HCT116 (cell line): ENCODE measurements at regions not wholly inside any gene's neighbourhood (a gene's known extent, or its start where the extent isn't known, plus 50 kb on each side); places are given as distances from the start of the nearest gene placed in this dataset.

ENCODE experiments used
- ATAC-seq: fragments of 200-7000 bp; cut with Tn5 transposase; 2 replicates; pipeline ENCODE4 v1.9.1; 2020; ENCODE audit warnings: mild to moderate bottlenecking, moderate library complexity
- BruUV-seq: library from RNA; stranded (reverse); fragments of 400-500 nt; replicated peaks from 2 replicates; lab custom pipeline; 2021; lab: Mats Ljungman, UMichigan
- CTCF ChIA-PET: fragments of 300-600 bp; sonication (Branson Sonifier 250); formaldehyde crosslinking; loops from one replicate; lab custom pipeline; 2021; ENCODE audit warnings: antibody characterized with exemption; lab: Charles Lee
- POLR2A ChIA-PET: fragments of 300-600, 350-600 bp; sonication (Branson Sonifier 250); formaldehyde crosslinking; loops from one replicate; lab custom pipeline; 2021; ENCODE audit warnings: antibody characterized with exemption; lab: Charles Lee
- RAD21 ChIA-PET, 2 experiments: fragments of 300-600 bp; sonication (Branson Sonifier 250); formaldehyde crosslinking; loops; one replicate each; lab custom pipeline; 2023; ENCODE audit warnings: low total read pairs in 2 of 2; ENCODE audit not compliant: uncharacterized antibody in 2 of 2, unreplicated experiment in 2 of 2, low non-redundant PET in 1 of 2; lab: Charles Lee
- DNase-seq: peaks from one replicate; pipeline ENCODE4 v3.0.0-alpha.2; 2010; ENCODE audit warnings: low read depth, low spot score
- H2AFZ ChIP-seq: fragments of 200-600 bp; shearing (Covaris generic), sonication (generic); 2 replicates; pipeline ENCODE4 v1.6.1; 2017; ENCODE audit warnings: low read depth, mixed run types, mixed read lengths, antibody characterized with exemption, low read length; ENCODE audit not compliant: poor library complexity, severe bottlenecking
- H3K27ac ChIP-seq: 2 replicates; pipeline ENCODE4 v1.5.1; 2012; ENCODE audit warnings: low read depth, low read length
- H3K27me3 ChIP-seq: fragments of 200-600 bp; sonication (generic); 2 replicates; pipeline ENCODE4 v1.6.1; 2016; ENCODE audit warnings: mixed run types, low read length, mixed read lengths; ENCODE audit not compliant: insufficient read depth
- H3K36me3 ChIP-seq, 2 experiments: fragments of 200-500 bp in 1 of 2; fragments of 200-600 bp in 1 of 2; sonication (Bioruptor generic) in 1 of 2; sonication (generic) in 1 of 2; 2 replicates each; pipeline versions ENCODE4 v1.5.1 to v1.6.1; 2014 to 2016; ENCODE audit warnings: low read length in 2 of 2, inconsistent platforms in 1 of 2, mixed read lengths in 1 of 2, mixed run types in 1 of 2; ENCODE audit not compliant: insufficient read depth in 2 of 2, control insufficient read depth in 1 of 2
- H3K4me1 ChIP-seq, 2 experiments: fragments of 200-600 bp in 1 of 2; sonication (generic) in 1 of 2; 2 replicates each; pipeline versions ENCODE4 v1.5.1 to v1.6.1; 2012 to 2017; ENCODE audit warnings: low read length in 2 of 2, inconsistent platforms in 1 of 2, mild to moderate bottlenecking in 1 of 2, mixed read lengths in 1 of 2, mixed run types in 1 of 2, moderate library complexity in 1 of 2; ENCODE audit not compliant: insufficient read depth in 2 of 2, control insufficient read depth in 1 of 2
- H3K4me2 ChIP-seq: fragments of 200-600 bp; sonication (generic); 2 replicates; pipeline ENCODE4 v1.6.1; 2017; ENCODE audit warnings: mixed run types, low read length, mixed read lengths
- H3K4me3 ChIP-seq, 2 experiments: fragments of 200-600 bp in 1 of 2; sonication (generic) in 1 of 2; replicated peaks in 1 of 2; 2 replicates each; pipeline ENCODE4 v1.5.1; 2011 to 2016; ENCODE audit warnings: low read length in 2 of 2, control low read depth in 1 of 2, low read depth in 1 of 2, mild to moderate bottlenecking in 1 of 2, mixed read lengths in 1 of 2, mixed run types in 1 of 2
- H3K79me2 ChIP-seq: fragments of 200-600 bp; sonication (generic); 2 replicates; pipeline ENCODE4 v1.6.1; 2017; ENCODE audit warnings: mild to moderate bottlenecking, mixed run types, low read length, moderate library complexity, mixed read lengths; ENCODE audit not compliant: insufficient read depth
- H3K9ac ChIP-seq: fragments of 200-600 bp; sonication (generic); 2 replicates; pipeline ENCODE4 v1.6.1; 2016; ENCODE audit warnings: low read length, mixed read lengths
- H3K9me2 ChIP-seq: fragments of 200-600 bp; sonication (generic), shearing (Covaris generic); 2 replicates; pipeline ENCODE4 v1.6.1; 2017; ENCODE audit warnings: mixed run types, mild to moderate bottlenecking, moderate library complexity; ENCODE audit not compliant: insufficient read depth
- H3K9me3 ChIP-seq, 2 experiments: fragments of 200-500 bp in 1 of 2; fragments of 200-600 bp in 1 of 2; sonication (Bioruptor generic) in 1 of 2; sonication (generic) in 1 of 2; 2 replicates each; pipeline ENCODE4 v1.6.1; 2014 to 2017; ENCODE audit warnings: low read length in 2 of 2, mixed read lengths in 2 of 2, inconsistent platforms in 1 of 2, low read depth in 1 of 2, mild to moderate bottlenecking in 1 of 2, mixed run types in 1 of 2, moderate library complexity in 1 of 2; ENCODE audit not compliant: control insufficient read depth in 1 of 2, insufficient read depth in 1 of 2
- H4K20me1 ChIP-seq: fragments of 200-600 bp; sonication (generic), shearing (Covaris generic); 2 replicates; pipeline ENCODE4 v1.6.1; 2017; ENCODE audit warnings: mixed run types, mild to moderate bottlenecking, moderate library complexity; ENCODE audit not compliant: insufficient read depth
- EGR1 ChIP-seq: IDR thresholded peaks from 2 replicates; pipeline ENCODE4 v1.6.1; 2012; ENCODE audit warnings: low read depth
- FOSL1 ChIP-seq: IDR thresholded peaks from 2 replicates; pipeline ENCODE4 v1.6.1; 2012; ENCODE audit warnings: low read depth
- JUND ChIP-seq: IDR thresholded peaks from 2 replicates; pipeline ENCODE4 v1.6.1; 2012
- POLR2A ChIP-seq: IDR thresholded peaks from 2 replicates; pipeline ENCODE4 v1.7.0; 2011; ENCODE audit warnings: borderline replicate concordance; ENCODE audit not compliant: insufficient read depth, insufficient read length; ENCODE audit errors: extremely low read depth
- POLR2AphosphoS5 ChIP-seq: IDR thresholded peaks from 2 replicates; pipeline ENCODE4 v1.6.1; 2011; ENCODE audit warnings: mild to moderate bottlenecking, low read depth, low read length, moderate library complexity
- SIN3A ChIP-seq: IDR thresholded peaks from 2 replicates; pipeline ENCODE4 v1.6.1; 2012; ENCODE audit warnings: low read depth
- SP1 ChIP-seq: IDR thresholded peaks from 2 replicates; pipeline ENCODE4 v1.6.1; 2012; ENCODE audit warnings: low read depth
- TCF7L2 ChIP-seq: IDR thresholded peaks from 2 replicates; pipeline ENCODE4 v1.7.0; 2011; ENCODE audit warnings: borderline replicate concordance, inconsistent platforms; ENCODE audit not compliant: insufficient read depth, insufficient read length; ENCODE audit errors: extremely low read depth
- YY1 ChIP-seq: IDR thresholded peaks from 2 replicates; pipeline ENCODE4 v1.6.1; 2011; ENCODE audit warnings: low read length, low read depth, moderate library complexity, mild to moderate bottlenecking; ENCODE audit not compliant: insufficient replicate concordance; ENCODE audit errors: extremely low read depth
- ZFX ChIP-seq: fragments of 450-650 bp; IDR thresholded peaks from 2 replicates; pipeline ENCODE4 v1.6.1; 2017
- intact Hi-C: fragments of 100-400 bp; cut with micrococcal nuclease; formaldehyde crosslinking; loops from 2 replicates; pipeline ENCODE4 v1.10.0; 2022
- TF ChIP-seq, protein P1 (sequence below): IDR thresholded peaks from 2 replicates; pipeline ENCODE4 v1.6.1; 2011; ENCODE audit warnings: mild to moderate bottlenecking, low read length, moderate library complexity; ENCODE audit not compliant: insufficient replicate concordance; ENCODE audit errors: extremely low read depth
- TF ChIP-seq, protein P2 (sequence below): IDR thresholded peaks from 2 replicates; pipeline ENCODE4 v1.6.1; 2012
- TF ChIP-seq, protein P3 (sequence below), 3 experiments: fragments of 200-600 bp in 1 of 3; sonication (generic) in 1 of 3; IDR thresholded peaks in 2 of 3; conservative IDR thresholded peaks in 1 of 3; 2 replicates each; pipeline ENCODE4 v1.5.1; 2012 to 2017; ENCODE audit warnings: low read depth in 2 of 3, low read length in 2 of 3, antibody characterized with exemption in 1 of 3, borderline replicate concordance in 1 of 3, control low read depth in 1 of 3, mild to moderate bottlenecking in 1 of 3, mixed read lengths in 1 of 3, mixed run types in 1 of 3, moderate library complexity in 1 of 3; ENCODE audit not compliant: insufficient read depth in 1 of 3

DNA sequence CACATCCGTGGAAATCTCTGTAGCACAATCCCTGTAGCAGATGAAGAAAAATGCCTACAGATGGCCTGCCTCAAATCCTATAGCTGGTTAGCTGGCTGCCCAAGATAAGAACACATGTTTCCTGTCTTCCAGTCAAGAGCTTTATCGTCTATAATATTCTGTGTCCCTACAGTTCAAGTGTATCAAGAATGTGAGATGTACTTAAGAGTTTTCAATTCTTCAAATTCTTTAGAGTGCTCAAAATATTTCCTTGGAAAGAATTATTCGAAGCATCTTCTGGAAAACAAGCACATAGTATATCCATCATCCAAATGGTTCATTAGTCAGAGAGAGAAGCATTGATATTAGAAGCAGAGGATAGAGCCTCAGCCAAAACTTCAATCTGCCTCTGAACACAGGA, 239.8 kb downstream of the COG6 start:
- H2AFZ ChIP-seq = no peak overlapping the region
- ATAC-seq = no peak
- H3K4me1 ChIP-seq = no peaks in the 10 kb centered on the region
- H3K36me3 ChIP-seq = no peaks in the 10 kb centered on the region
- no peaks in the 10 kb centered on the region for H4K20me1 ChIP-seq
- no peak overlapping the region for H3K27ac ChIP-seq
- H3K9me3 ChIP-seq = no peaks in the 10 kb centered on the region
- intact Hi-C loops = no loop called here
- ChIA-PET RAD21 (no interaction called here), CTCF (no interaction called here), POLR2A (no interaction called here)
- no peaks in the 10 kb centered on the region for H3K9me2 ChIP-seq
- no peaks in the 10 kb centered on the region for H3K79me2 ChIP-seq
- no peak for DNase-seq
- H3K4me2 ChIP-seq = no peak overlapping the region
- H3K4me3 ChIP-seq = no peak overlapping the region
- no peak overlapping the region for H3K9ac ChIP-seq
- no TSS peak for BruUV-seq
- no peaks in the 10 kb centered on the region for H3K27me3 ChIP-seq
- TF ChIP-seq POLR2AphosphoS5 = no peak
- no peak for TF ChIP-seq ZFX

DNA sequence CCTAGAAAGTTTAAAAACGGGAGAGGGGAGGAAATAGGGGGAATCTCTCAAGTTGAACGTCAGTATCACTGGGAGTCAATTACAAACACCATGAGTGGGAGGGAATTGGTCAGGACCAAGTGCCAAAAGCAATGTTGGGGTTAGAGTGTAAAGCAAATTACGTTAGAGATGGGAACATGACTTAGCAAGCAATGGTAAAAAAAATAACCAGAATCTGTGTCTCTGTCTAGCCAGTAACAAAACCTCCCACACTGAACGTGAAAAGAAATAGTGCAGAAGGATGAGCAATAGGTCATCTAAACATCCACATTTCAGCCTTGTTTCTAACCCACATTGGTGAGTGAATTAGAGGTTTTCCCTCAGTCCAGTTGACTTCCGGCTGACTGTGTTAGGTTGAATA, 242.2 kb downstream of the COG6 start:
- ChIA-PET RAD21 (no interaction called here), POLR2A (no interaction called here)
- TF ChIP-seq, protein P1, sequence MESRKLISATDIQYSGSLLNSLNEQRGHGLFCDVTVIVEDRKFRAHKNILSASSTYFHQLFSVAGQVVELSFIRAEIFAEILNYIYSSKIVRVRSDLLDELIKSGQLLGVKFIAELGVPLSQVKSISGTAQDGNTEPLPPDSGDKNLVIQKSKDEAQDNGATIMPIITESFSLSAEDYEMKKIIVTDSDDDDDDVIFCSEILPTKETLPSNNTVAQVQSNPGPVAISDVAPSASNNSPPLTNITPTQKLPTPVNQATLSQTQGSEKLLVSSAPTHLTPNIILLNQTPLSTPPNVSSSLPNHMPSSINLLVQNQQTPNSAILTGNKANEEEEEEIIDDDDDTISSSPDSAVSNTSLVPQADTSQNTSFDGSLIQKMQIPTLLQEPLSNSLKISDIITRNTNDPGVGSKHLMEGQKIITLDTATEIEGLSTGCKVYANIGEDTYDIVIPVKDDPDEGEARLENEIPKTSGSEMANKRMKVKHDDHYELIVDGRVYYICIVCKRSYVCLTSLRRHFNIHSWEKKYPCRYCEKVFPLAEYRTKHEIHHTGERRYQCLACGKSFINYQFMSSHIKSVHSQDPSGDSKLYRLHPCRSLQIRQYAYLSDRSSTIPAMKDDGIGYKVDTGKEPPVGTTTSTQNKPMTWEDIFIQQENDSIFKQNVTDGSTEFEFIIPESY = no peak
- TF ChIP-seq POLR2AphosphoS5 = no peak
- TF ChIP-seq YY1 = no peak
- TF ChIP-seq FOSL1 = no peak
- no peak for TF ChIP-seq TCF7L2
- no peak for TF ChIP-seq SIN3A
- no peak for TF ChIP-seq EGR1
- TF ChIP-seq JUND = no peak
- TF ChIP-seq, protein P2, sequence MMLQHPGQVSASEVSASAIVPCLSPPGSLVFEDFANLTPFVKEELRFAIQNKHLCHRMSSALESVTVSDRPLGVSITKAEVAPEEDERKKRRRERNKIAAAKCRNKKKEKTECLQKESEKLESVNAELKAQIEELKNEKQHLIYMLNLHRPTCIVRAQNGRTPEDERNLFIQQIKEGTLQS = no peak
- TF ChIP-seq, protein P3, sequence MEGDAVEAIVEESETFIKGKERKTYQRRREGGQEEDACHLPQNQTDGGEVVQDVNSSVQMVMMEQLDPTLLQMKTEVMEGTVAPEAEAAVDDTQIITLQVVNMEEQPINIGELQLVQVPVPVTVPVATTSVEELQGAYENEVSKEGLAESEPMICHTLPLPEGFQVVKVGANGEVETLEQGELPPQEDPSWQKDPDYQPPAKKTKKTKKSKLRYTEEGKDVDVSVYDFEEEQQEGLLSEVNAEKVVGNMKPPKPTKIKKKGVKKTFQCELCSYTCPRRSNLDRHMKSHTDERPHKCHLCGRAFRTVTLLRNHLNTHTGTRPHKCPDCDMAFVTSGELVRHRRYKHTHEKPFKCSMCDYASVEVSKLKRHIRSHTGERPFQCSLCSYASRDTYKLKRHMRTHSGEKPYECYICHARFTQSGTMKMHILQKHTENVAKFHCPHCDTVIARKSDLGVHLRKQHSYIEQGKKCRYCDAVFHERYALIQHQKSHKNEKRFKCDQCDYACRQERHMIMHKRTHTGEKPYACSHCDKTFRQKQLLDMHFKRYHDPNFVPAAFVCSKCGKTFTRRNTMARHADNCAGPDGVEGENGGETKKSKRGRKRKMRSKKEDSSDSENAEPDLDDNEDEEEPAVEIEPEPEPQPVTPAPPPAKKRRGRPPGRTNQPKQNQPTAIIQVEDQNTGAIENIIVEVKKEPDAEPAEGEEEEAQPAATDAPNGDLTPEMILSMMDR (IDR thresholded peaks at IDR 0.05 in 2 of 3, conservative IDR thresholded peaks at IDR 0.05 in 1 of 3; ENCODE audit: borderline replicate concordance in 1 of 3, insufficient read depth in 1 of 3, low read depth in 2 of 3, low read length in 2 of 3) = no peak
- no peak for TF ChIP-seq SP1
- no peak for TF ChIP-seq POLR2A

More for the DNA sequence above, 242.2 kb downstream of the COG6 start:
- ATAC-seq (no peak), DNase-seq (no peak)
- Histone ChIP-seq H3K4me1 (no peaks in the 10 kb centered on the region), H4K20me1 (no peaks in the 10 kb centered on the region), H3K4me3 (no peak overlapping the region), H3K9me3 (no peaks in the 10 kb centered on the region), H3K79me2 (no peaks in the 10 kb centered on the region), H3K9ac (no peak overlapping the region), H2AFZ (no peak overlapping the region), H3K4me2 (no peak overlapping the region), H3K9me2 (no peaks in the 10 kb centered on the region), H3K36me3 (no peaks in the 10 kb centered on the region), H3K27ac (no peak overlapping the region), H3K27me3 (no peaks in the 10 kb centered on the region)
- CTCF ChIA-PET = no interaction called here
- intact Hi-C loops = no loop called here
- BruUV-seq = no TSS peak
